ENCODE measurements at regions not wholly inside any gene's neighbourhood (a gene's known extent, or its start where the extent isn't known, plus 50 kb on each side); places are given as distances from the start of the nearest gene placed in this dataset.

GRCh38 chr5:23253621-23254198 is 253.7 kb upstream of the PRDM9 start:
- intact Hi-C loops (cut with DNase I) = no loop called here
- Histone ChIP-seq H3K27ac (no peak overlapping the region), H3K4me1 (no peaks in the 10 kb centered on the region), H3K36me3 (no peaks in the 10 kb centered on the region), H3K27me3 (no peaks in the 10 kb centered on the region), H3K4me3 (no peak overlapping the region), H3K9me3 (no peaks in the 10 kb centered on the region)
- ATAC-seq (no peak), FAIRE-seq (no peak), DNase-seq (no peak)
- 57 to 58% methylated on average over 1 of the region's 1 CpG for WGBS, 2 donors
- TF ChIP-seq CTCF (IDR thresholded peaks at IDR 0.05) = no peak

GRCh38 chr5:23242891-23243290 is 264.5 kb upstream of the PRDM9 start:
- H3K4me1 ChIP-seq = no peaks in the 10 kb centered on the region
- no peaks in the 10 kb centered on the region for H3K9me3 ChIP-seq
- ATAC-seq (no peak), FAIRE-seq (no peak), DNase-seq (no peak)
- 48 to 57% methylated on average over 2 of the region's 2 CpGs for WGBS, 2 donors
- no peak overlapping the region for H3K27ac ChIP-seq
- TF ChIP-seq CTCF (IDR thresholded peaks at IDR 0.05) = no peak
- intact Hi-C loops (cut with DNase I) = no loop called here
- H3K36me3 ChIP-seq = no peaks in the 10 kb centered on the region
- no peak overlapping the region for H3K4me3 ChIP-seq
- no peaks in the 10 kb centered on the region for H3K27me3 ChIP-seq

GRCh38 chr5:23235246-23235645 is 272.2 kb upstream of the PRDM9 start:
- ATAC-seq (no peak), FAIRE-seq (no peak), DNase-seq (no peak)
- 54 to 61% methylated on average over 1 of the region's 1 CpG for WGBS, 2 donors
- no peaks in the 10 kb centered on the region for H3K36me3 ChIP-seq
- no peak for TF ChIP-seq CTCF (IDR thresholded peaks at IDR 0.05)
- H3K9me3 ChIP-seq = no peaks in the 10 kb centered on the region
- no peaks in the 10 kb centered on the region for H3K4me1 ChIP-seq
- no peaks in the 10 kb centered on the region for H3K27me3 ChIP-seq
- no peak overlapping the region for H3K4me3 ChIP-seq
- no peak overlapping the region for H3K27ac ChIP-seq
- intact Hi-C loops (cut with DNase I) = no loop called here

GRCh38 chr5:23234197-23234596 is 273.2 kb upstream of the PRDM9 start:
- Histone ChIP-seq H3K9me3 (no peaks in the 10 kb centered on the region), H3K4me1 (no peaks in the 10 kb centered on the region), H3K36me3 (no peaks in the 10 kb centered on the region), H3K27me3 (no peaks in the 10 kb centered on the region), H3K4me3 (no peak overlapping the region), H3K27ac (no peak overlapping the region)
- intact Hi-C loops (cut with DNase I) = no loop called here
- no peak for FAIRE-seq
- WGBS, 2 donors = 53 to 61% methylated on average over 4 of the region's 4 CpGs
- no peak for TF ChIP-seq CTCF (IDR thresholded peaks at IDR 0.05)
- DNase-seq = no peak
- no peak for ATAC-seq

GRCh38 chr5:23223846-23224245 is 283.6 kb upstream of the PRDM9 start:
- no peak for TF ChIP-seq CTCF (IDR thresholded peaks at IDR 0.05)
- intact Hi-C loops (cut with DNase I) = no loop called here
- ATAC-seq (no peak), DNase-seq (no peak), FAIRE-seq (no peak)
- H3K36me3 ChIP-seq = no peaks in the 10 kb centered on the region
- no peaks in the 10 kb centered on the region for H3K9me3 ChIP-seq
- no peak overlapping the region for H3K4me3 ChIP-seq
- H3K27ac ChIP-seq = no peak overlapping the region
- H3K27me3 ChIP-seq = no peaks in the 10 kb centered on the region
- H3K4me1 ChIP-seq = no peaks in the 10 kb centered on the region

Data from pancreas (tissue), 10 donors.